Immature natural killer cell (primary cell): ENCODE measurements at regions not wholly inside any gene's neighbourhood (a gene's known extent, or its start where the extent isn't known, plus 50 kb on each side); places are given as distances from the start of the nearest gene placed in this dataset.

Source experiments
- DNase-seq, 3 donors: peaks; one replicate each; pipeline ENCODE4 v3.0.0; 2022; ENCODE audit warnings: mixed read lengths in 1 of 3
- H3K27ac Mint-ChIP-seq, 6 donors: one replicate each; pipeline ENCODE4 v1.8.0; 2020; ENCODE audit warnings: mixed read lengths in 6 of 6, mild to moderate bottlenecking in 5 of 6, inconsistent platforms in 4 of 6, moderate library complexity in 3 of 6
- H3K27me3 Mint-ChIP-seq, 3 donors: one replicate each; pipeline ENCODE4 v1.8.0; 2020 to 2021; ENCODE audit warnings: low read depth in 3 of 3, mild to moderate bottlenecking in 3 of 3, mixed read lengths in 3 of 3, moderate library complexity in 3 of 3, inconsistent platforms in 1 of 3
- H3K36me3 Mint-ChIP-seq, 3 donors: one replicate each; pipeline ENCODE4 v1.8.0; 2020; ENCODE audit warnings: mixed read lengths in 3 of 3, inconsistent platforms in 2 of 3, mild to moderate bottlenecking in 2 of 3
- H3K4me1 Mint-ChIP-seq, 2 donors: one replicate each; pipeline ENCODE4 v1.8.0; 2020; ENCODE audit warnings: inconsistent platforms in 2 of 2, mild to moderate bottlenecking in 2 of 2, mixed read lengths in 2 of 2, moderate library complexity in 1 of 2
- H3K4me3 Mint-ChIP-seq, 5 donors: one replicate each; pipeline ENCODE4 v1.8.0; 2020; ENCODE audit warnings: mild to moderate bottlenecking in 5 of 5, mixed read lengths in 5 of 5, inconsistent platforms in 3 of 5, moderate library complexity in 3 of 5
- H3K9me3 Mint-ChIP-seq, 6 donors: one replicate each; pipeline ENCODE4 v1.8.0; 2020; ENCODE audit warnings: mild to moderate bottlenecking in 6 of 6, mixed read lengths in 6 of 6, inconsistent platforms in 4 of 6, moderate library complexity in 3 of 6

GRCh38 chr1:233549917-233550316 is 64.0 kb upstream of the KCNK1 start:
- Mint-ChIP-seq H3K4me3 (no peak overlapping the region), H3K9me3 (peaks cover 0 to 10% (median 3%) of the 10 kb centered on the region in 6 donors), H3K4me1 (no peaks in the 10 kb centered on the region), H3K36me3 (no peaks in the 10 kb centered on the region), H3K27me3 (peaks cover 0 to 3% (median 2%) of the 10 kb centered on the region in 3 donors), H3K27ac (no peak overlapping the region)
- no peak for DNase-seq

GRCh38 chr1:233554037-233554436 is 59.9 kb upstream of the KCNK1 start:
- no peak for DNase-seq
- Mint-ChIP-seq H3K9me3 (peaks cover 0 to 5% (median 0%) of the 10 kb centered on the region in 6 donors), H3K27ac (no peak overlapping the region), H3K27me3 (peaks cover 0 to 3% (median 0%) of the 10 kb centered on the region in 3 donors), H3K4me3 (no peak overlapping the region), H3K4me1 (no peaks in the 10 kb centered on the region), H3K36me3 (no peaks in the 10 kb centered on the region)

- Mint-ChIP-seq H3K27me3 (peaks cover 0 to 3% (median 1%) of the 10 kb centered on the region in 3 donors), H3K4me1 (no peaks in the 10 kb centered on the region), H3K9me3 (peaks cover 7 to 39% (median 16%) of the 10 kb centered on the region in 6 donors), H3K4me3 (no peak overlapping the region), H3K27ac (no peak overlapping the region), H3K36me3 (peaks cover 0 to 4% (median 0%) of the 10 kb centered on the region in 3 donors)
- no peak for DNase-seq
These were observed 52.0 kb upstream of the KCNK1 start for GRCh38 chr1:233561708-233562426.
